Panc1 (cell line): ENCODE measurements at regions not wholly inside any gene's neighbourhood (a gene's known extent, or its start where the extent isn't known, plus 50 kb on each side); places are given as distances from the start of the nearest gene placed in this dataset.

ENCODE experiments used
- ATAC-seq: fragments of 200-7000 bp; cut with Tn5 transposase; 2 replicates; pipeline ENCODE4 v1.9.1; 2020; ENCODE audit warnings: mild to moderate bottlenecking, moderate library complexity
- BruUV-seq: library from RNA; stranded (reverse); fragments of 400-500 nt; replicated peaks from 2 replicates; lab custom pipeline; 2021; lab: Mats Ljungman, UMichigan
- CTCF ChIA-PET: fragments of 300-600 bp; sonication (Branson Sonifier 250); formaldehyde crosslinking; loops from one replicate; lab custom pipeline; 2022; ENCODE audit warnings: antibody characterized with exemption; lab: Charles Lee
- POLR2A ChIA-PET: fragments of 300-600 bp; sonication (Branson Sonifier 250); formaldehyde crosslinking; loops from one replicate; lab custom pipeline; 2022; ENCODE audit warnings: antibody characterized with exemption; lab: Charles Lee
- DNase-seq: peaks from one replicate; pipeline ENCODE4 v3.0.0-alpha.2; 2010; ENCODE audit warnings: low read depth, low spot score
- H3K27ac ChIP-seq: 2 replicates; pipeline ENCODE4 v1.5.1; 2011; ENCODE audit warnings: mild to moderate bottlenecking, low read length, inconsistent platforms
- H3K27me3 ChIP-seq: fragments of 200-500 bp; sonication (Bioruptor generic); 2 replicates; pipeline ENCODE4 v1.6.0; 2014; ENCODE audit warnings: low read length, inconsistent platforms; ENCODE audit not compliant: control insufficient read depth, insufficient read depth
- H3K36me3 ChIP-seq: fragments of 200-500 bp; sonication (Bioruptor generic); 2 replicates; pipeline ENCODE4 v1.5.1; 2014; ENCODE audit warnings: inconsistent platforms, mild to moderate bottlenecking, low read length, moderate library complexity; ENCODE audit not compliant: control insufficient read depth, insufficient read depth
- H3K4me1 ChIP-seq: 2 replicates; pipeline ENCODE4 v1.5.1; 2011; ENCODE audit warnings: inconsistent platforms, mild to moderate bottlenecking, low read length, moderate library complexity; ENCODE audit not compliant: control insufficient read depth, insufficient read depth
- H3K4me3 ChIP-seq, 2 experiments: 2 replicates each; pipeline ENCODE4 v1.5.1; 2011 to 2012; ENCODE audit warnings: low read depth in 2 of 2, low read length in 2 of 2, mild to moderate bottlenecking in 2 of 2, inconsistent platforms in 1 of 2, moderate library complexity in 1 of 2
- H3K9me3 ChIP-seq: fragments of 200-500 bp; sonication (Bioruptor generic); 2 replicates; pipeline ENCODE4 v1.5.1; 2014; ENCODE audit warnings: low read depth, mild to moderate bottlenecking, inconsistent platforms, low read length, moderate library complexity; ENCODE audit not compliant: control insufficient read depth, insufficient read depth
- CTCF ChIP-seq: fragments of 450-650 bp; IDR thresholded peaks from 2 replicates; pipeline ENCODE4 v1.5.1; 2017; ENCODE audit warnings: mild to moderate bottlenecking
- POLR2AphosphoS5 ChIP-seq: IDR thresholded peaks from 2 replicates; pipeline ENCODE4 v1.6.1; 2012; ENCODE audit warnings: mild to moderate bottlenecking, low read depth, low read length, moderate library complexity
- REST ChIP-seq, 2 experiments: IDR thresholded peaks; 2 replicates each; pipeline ENCODE4 v1.6.1; 2011 to 2012; ENCODE audit warnings: low read depth in 2 of 2, control low read depth in 1 of 2, low read length in 1 of 2, mild to moderate bottlenecking in 1 of 2, moderate library complexity in 1 of 2; ENCODE audit not compliant: insufficient read depth in 1 of 2
- SIN3A ChIP-seq: IDR thresholded peaks from 2 replicates; pipeline ENCODE4 v1.6.1; 2012; ENCODE audit warnings: low read depth, mild to moderate bottlenecking, low read length, moderate library complexity, borderline replicate concordance; ENCODE audit not compliant: insufficient read depth
- TCF7L2 ChIP-seq: IDR thresholded peaks from 2 replicates; pipeline ENCODE4 v1.6.1; 2011; ENCODE audit warnings: mild to moderate bottlenecking, low read depth, low read length, inconsistent platforms
- in situ Hi-C: cut with HindIII; loops from 2 replicates; pipeline ENCODE4 v1.10.0; 2016; ENCODE audit warnings: low sequenced_read_pairs, low pct_unique_long_range_greater_than_20kb
- intact Hi-C: fragments of 100-400 bp; cut with micrococcal nuclease; formaldehyde crosslinking; loops from one replicate; pipeline ENCODE4 v1.10.0; 2022; ENCODE audit not compliant: unreplicated experiment

- BruUV-seq: no TSS peak
- CTCF ChIA-PET: no interaction called here
- ATAC-seq (no peak), DNase-seq (no peak)
- H3K4me1 ChIP-seq: no peaks in the 10 kb centered on the region
- intact Hi-C loops: no loop called here
- no peaks in the 10 kb centered on the region for H3K9me3 ChIP-seq
- no peaks in the 10 kb centered on the region for H3K27me3 ChIP-seq
- no peaks in the 10 kb centered on the region for H3K36me3 ChIP-seq
- no peak overlapping the region for H3K4me3 ChIP-seq
- POLR2A ChIA-PET: no interaction called here
- in situ Hi-C loops: no loop called here
- H3K27ac ChIP-seq: no peak overlapping the region
- TF ChIP-seq SIN3A (no peak), POLR2AphosphoS5 (no peak), REST (IDR thresholded peaks at IDR 0.05; ENCODE audit: insufficient read depth in 1 of 2, low read depth in 2 of 2, low read length in 1 of 2) (no peak), CTCF (no peak), TCF7L2 (no peak)
Observed at GRCh38 chr4:86543560-86544309, 50.4 kb upstream of the PTPN13 start.

- Histone ChIP-seq H3K36me3 (no peaks in the 10 kb centered on the region), H3K27ac (no peak overlapping the region), H3K4me1 (no peaks in the 10 kb centered on the region), H3K9me3 (no peaks in the 10 kb centered on the region), H3K27me3 (no peaks in the 10 kb centered on the region), H3K4me3 (no peak overlapping the region)
- DNase-seq: no peak
- ChIA-PET POLR2A (no interaction called here), CTCF (no interaction called here)
- in situ Hi-C loops (no loop called here), intact Hi-C loops (no loop called here)
- no peak for ATAC-seq
- TF ChIP-seq SIN3A (no peak), REST (IDR thresholded peaks at IDR 0.05; ENCODE audit: insufficient read depth in 1 of 2, low read depth in 2 of 2, low read length in 1 of 2) (no peak), POLR2AphosphoS5 (no peak), CTCF (no peak), TCF7L2 (no peak)
- no TSS peak for BruUV-seq
Observed at GRCh38 chr4:86544310-86544966, 49.7 kb upstream of the PTPN13 start.
